ENCODE measurements at regions not wholly inside any gene's neighbourhood (a gene's known extent, or its start where the extent isn't known, plus 50 kb on each side); places are given as distances from the start of the nearest gene placed in this dataset.

DNA sequence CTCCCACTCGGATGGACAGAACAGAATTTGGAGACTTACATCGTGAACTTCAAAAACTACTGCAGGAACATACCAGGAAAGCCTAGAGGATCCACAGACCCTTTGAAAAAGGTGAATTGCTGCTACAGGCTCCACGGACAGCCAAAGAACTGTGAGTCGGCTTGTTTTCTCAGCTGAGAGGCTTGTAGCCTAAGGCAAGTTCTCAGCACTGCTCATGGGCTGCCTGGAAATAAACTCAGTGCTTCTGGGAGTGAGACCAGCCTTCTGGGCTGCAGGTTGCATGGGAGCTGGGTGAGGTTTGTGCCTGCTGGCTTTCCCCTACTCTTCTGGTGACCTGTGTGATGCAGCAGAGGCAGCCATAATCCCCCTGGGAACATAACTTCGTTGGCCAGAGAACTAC, 1397.6 kb downstream of the FAM133A start (continued):
- TF ChIP-seq, protein P1, sequence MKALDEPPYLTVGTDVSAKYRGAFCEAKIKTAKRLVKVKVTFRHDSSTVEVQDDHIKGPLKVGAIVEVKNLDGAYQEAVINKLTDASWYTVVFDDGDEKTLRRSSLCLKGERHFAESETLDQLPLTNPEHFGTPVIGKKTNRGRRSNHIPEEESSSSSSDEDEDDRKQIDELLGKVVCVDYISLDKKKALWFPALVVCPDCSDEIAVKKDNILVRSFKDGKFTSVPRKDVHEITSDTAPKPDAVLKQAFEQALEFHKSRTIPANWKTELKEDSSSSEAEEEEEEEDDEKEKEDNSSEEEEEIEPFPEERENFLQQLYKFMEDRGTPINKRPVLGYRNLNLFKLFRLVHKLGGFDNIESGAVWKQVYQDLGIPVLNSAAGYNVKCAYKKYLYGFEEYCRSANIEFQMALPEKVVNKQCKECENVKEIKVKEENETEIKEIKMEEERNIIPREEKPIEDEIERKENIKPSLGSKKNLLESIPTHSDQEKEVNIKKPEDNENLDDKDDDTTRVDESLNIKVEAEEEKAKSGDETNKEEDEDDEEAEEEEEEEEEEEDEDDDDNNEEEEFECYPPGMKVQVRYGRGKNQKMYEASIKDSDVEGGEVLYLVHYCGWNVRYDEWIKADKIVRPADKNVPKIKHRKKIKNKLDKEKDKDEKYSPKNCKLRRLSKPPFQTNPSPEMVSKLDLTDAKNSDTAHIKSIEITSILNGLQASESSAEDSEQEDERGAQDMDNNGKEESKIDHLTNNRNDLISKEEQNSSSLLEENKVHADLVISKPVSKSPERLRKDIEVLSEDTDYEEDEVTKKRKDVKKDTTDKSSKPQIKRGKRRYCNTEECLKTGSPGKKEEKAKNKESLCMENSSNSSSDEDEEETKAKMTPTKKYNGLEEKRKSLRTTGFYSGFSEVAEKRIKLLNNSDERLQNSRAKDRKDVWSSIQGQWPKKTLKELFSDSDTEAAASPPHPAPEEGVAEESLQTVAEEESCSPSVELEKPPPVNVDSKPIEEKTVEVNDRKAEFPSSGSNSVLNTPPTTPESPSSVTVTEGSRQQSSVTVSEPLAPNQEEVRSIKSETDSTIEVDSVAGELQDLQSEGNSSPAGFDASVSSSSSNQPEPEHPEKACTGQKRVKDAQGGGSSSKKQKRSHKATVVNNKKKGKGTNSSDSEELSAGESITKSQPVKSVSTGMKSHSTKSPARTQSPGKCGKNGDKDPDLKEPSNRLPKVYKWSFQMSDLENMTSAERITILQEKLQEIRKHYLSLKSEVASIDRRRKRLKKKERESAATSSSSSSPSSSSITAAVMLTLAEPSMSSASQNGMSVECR (CRISPR knock-in tag; IDR thresholded peaks at IDR 0.05; ENCODE audit: borderline replicate concordance) = no peak
- TF ChIP-seq ESRRA (CRISPR knock-in tag; IDR thresholded peaks at IDR 0.05; ENCODE audit: borderline replicate concordance) = no peak
- no peak for TF ChIP-seq TEAD4 (CRISPR knock-in tag; IDR thresholded peaks at IDR 0.05)
- no peak for TF ChIP-seq ZNF121 (CRISPR knock-in tag; IDR thresholded peaks at IDR 0.05)
- TF ChIP-seq CREM (CRISPR knock-in tag; IDR thresholded peaks at IDR 0.05) = no peak
- TF ChIP-seq FOXK1 (CRISPR knock-in tag; IDR thresholded peaks at IDR 0.05) = no peak
- TF ChIP-seq FOXP1 (CRISPR knock-in tag; IDR thresholded peaks at IDR 0.05; ENCODE audit: borderline replicate concordance) = no peak

- TF ChIP-seq CTCF (IDR thresholded peaks at IDR 0.05) = peak; percentile 38; the same call in 1 of the 2 replicates
- no peak for TF ChIP-seq ZNF219 (CRISPR knock-in tag; IDR thresholded peaks at IDR 0.05; ENCODE audit: borderline replicate concordance)
- peaks cover 4% of the 10 kb centered on the region; the same call in 1 of the 2 replicates for H3K36me3 Mint-ChIP-seq
- H3K4me1 Mint-ChIP-seq = peaks cover 54% of the 10 kb centered on the region
- ATAC-seq = no peak
- H3K4me3 Mint-ChIP-seq = no peak overlapping the region
- ChIA-PET CTCF (interaction anchor here (0.6 to 1.5 kb wide), 4 partner anchors 9 to 905 kb away, joined by 3 to 7 read pairs (median 6); no protein-coding TSS in a partner anchor), POLR2A (no interaction called here)
- H3K27ac Mint-ChIP-seq = no peak overlapping the region
- peaks cover 20% of the 10 kb centered on the region for H3K9me3 Mint-ChIP-seq
- DNase-seq (ENCODE audit: low spot score) = no peak
- H3K27me3 Mint-ChIP-seq (ENCODE audit: low read depth) = no peaks in the 10 kb centered on the region
These were observed 1402.4 kb downstream of the FAM133A start for GRCh38 chrX:95076449-95076848.

- DNase-seq (ENCODE audit: low spot score) (no peak), ATAC-seq (no peak)
- H3K4me1 Mint-ChIP-seq = peaks cover 8% of the 10 kb centered on the region
- H3K27me3 Mint-ChIP-seq (ENCODE audit: low read depth) = no peaks in the 10 kb centered on the region
- peaks cover 16% of the 10 kb centered on the region for H3K36me3 Mint-ChIP-seq
- no peak overlapping the region for H3K27ac Mint-ChIP-seq
- ChIA-PET POLR2A (no interaction called here), CTCF (no interaction called here)
- peaks cover 10% of the 10 kb centered on the region for H3K9me3 Mint-ChIP-seq
- H3K4me3 Mint-ChIP-seq = no peak overlapping the region
- TF ChIP-seq, protein P2, sequence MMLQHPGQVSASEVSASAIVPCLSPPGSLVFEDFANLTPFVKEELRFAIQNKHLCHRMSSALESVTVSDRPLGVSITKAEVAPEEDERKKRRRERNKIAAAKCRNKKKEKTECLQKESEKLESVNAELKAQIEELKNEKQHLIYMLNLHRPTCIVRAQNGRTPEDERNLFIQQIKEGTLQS (CRISPR knock-in tag; conservative IDR thresholded peaks at IDR 0.05) = no peak
- TF ChIP-seq FOXK1 (CRISPR knock-in tag; IDR thresholded peaks at IDR 0.05) (no peak), SP1 (CRISPR knock-in tag; conservative IDR thresholded peaks at IDR 0.05) (no peak), HMGA2 (CRISPR knock-in tag; IDR thresholded peaks at IDR 0.05) (no peak), ETV6 (CRISPR knock-in tag; IDR thresholded peaks at IDR 0.05) (no peak), STAT6 (CRISPR knock-in tag; conservative IDR thresholded peaks at IDR 0.05; ENCODE audit: low read depth) (no peak), SMAD4 (CRISPR knock-in tag; IDR thresholded peaks at IDR 0.05) (no peak), MYBL2 (CRISPR knock-in tag; IDR thresholded peaks at IDR 0.05) (no peak), ZNF138 (CRISPR knock-in tag; conservative IDR thresholded peaks at IDR 0.05) (no peak), ZNF512 (CRISPR knock-in tag; IDR thresholded peaks at IDR 0.05; ENCODE audit: borderline replicate concordance) (no peak)
- TF ChIP-seq, protein P3, sequence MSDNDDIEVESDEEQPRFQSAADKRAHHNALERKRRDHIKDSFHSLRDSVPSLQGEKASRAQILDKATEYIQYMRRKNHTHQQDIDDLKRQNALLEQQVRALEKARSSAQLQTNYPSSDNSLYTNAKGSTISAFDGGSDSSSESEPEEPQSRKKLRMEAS (CRISPR knock-in tag; IDR thresholded peaks at IDR 0.05) = no peak
These were observed 1427.9 kb downstream of the FAM133A start for GRCh38 chrX:95101851-95102390.
